HG02943 (cell line): ENCODE measurements at regions not wholly inside any gene's neighbourhood (a gene's known extent, or its start where the extent isn't known, plus 50 kb on each side); places are given as distances from the start of the nearest gene placed in this dataset.
"Not testable (repeated sequence)": the region's sequence is repeated elsewhere in the genome, so short reads cannot be mapped to it uniquely, and the experiment has no call there.

Experiments used
- ATAC-seq: cut with Tn5 transposase; IDR thresholded peaks from one replicate; pipeline ENCODE4 v1.9.1; 2021; ENCODE audit warnings: mild to moderate bottlenecking, low read depth, moderate library complexity; ENCODE audit not compliant: unreplicated experiment

- ATAC-seq, result no peak
Observed at GRCh38 chr6:115467726-115468125, 593.0 kb downstream of the FRK start.

DNA sequence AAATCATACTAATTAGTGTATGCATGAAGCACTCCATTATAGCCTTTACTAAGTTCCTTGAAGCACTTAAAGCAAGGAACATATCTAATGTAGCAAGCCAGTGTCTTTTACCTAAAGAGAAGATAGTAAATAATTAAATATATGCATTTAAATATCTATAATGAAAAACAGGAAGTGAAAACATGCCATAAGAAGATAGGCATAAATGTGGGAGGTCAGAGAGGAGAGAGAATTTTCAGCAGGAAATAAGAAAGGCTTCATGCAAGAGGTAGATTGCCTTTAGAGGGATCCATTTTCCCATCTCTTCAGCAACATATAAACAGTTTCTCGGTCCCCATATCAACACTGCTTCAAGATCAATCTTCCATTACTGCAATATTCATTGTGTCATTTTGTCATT lies 599.8 kb downstream of the FRK start:
- ATAC-seq, result no peak

DNA sequence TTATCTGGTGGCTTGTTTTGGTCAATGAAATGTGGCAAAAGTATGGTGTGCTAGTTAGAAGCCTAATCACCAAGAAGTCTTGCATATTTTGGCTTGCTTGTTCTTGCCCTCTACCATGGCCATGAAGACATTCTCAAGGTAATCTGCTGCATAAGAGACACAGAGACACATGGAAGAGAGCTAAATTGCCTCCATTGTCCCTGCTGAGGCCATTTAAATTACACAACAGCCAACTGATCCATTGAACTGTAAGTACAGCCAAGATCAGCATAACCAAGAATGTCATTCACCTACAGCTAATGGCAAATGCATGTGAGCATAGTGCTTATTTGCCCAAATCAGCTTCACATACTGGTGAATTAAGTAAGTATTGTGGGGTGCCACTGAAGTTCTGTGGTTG lies 603.8 kb downstream of the FRK start:
- no peak for ATAC-seq

GRCh38 chr6:115443825-115444478 lies 616.7 kb downstream of the FRK start:
- no peak for ATAC-seq

- ATAC-seq, result no peak
Observed at GRCh38 chr6:115442323-115442722, 618.4 kb downstream of the FRK start.

- no peak for ATAC-seq
Observed at GRCh38 chr6:115441651-115442050, 619.0 kb downstream of the FRK start.

GRCh38 chr6:115415378-115415777 lies 645.3 kb downstream of the FRK start:
- ATAC-seq, result no peak

- ATAC-seq, result not testable (repeated sequence)
Observed at GRCh38 chr6:115414916-115415315, 645.8 kb downstream of the FRK start.

DNA sequence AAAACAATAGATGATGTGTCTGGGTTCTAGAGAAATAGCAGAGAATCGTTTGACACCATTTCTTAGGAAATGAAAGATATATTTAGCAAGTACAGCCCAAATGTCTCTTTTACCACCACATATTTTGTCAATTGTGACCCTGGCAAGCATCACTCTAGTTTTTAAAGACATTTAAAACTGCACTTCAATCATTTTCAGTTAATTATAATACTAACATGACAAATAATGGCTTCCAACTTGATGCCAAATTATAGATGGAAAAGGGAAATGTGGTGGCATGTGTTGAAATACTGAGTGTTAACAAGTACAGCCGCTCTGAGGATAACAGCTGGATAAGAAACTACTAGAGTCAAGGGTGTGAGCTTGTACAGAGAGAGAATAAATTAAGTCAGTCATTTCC lies 648.9 kb downstream of the FRK start:
- no peak for ATAC-seq

DNA sequence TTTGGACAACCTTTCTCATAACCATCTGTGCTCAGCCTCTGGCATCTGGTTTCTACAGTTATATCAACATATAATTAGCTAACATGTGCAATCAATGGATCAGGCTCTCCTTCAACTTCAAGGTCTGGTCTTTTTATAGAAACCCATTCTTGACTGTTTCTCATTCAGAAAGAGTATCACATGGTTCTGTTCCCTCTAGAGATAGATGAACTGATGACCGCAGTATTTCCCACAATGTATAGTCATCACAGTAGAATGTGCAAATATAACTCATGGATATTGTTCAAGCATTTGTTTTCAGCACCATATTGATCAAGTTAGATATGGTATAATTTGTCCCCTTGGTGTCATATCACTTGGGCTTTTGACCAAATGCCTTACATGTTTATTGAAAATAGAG lies 656.2 kb downstream of the FRK start:
- no peak for ATAC-seq

GRCh38 chr6:115398607-115399006 lies 662.1 kb downstream of the FRK start:
- no peak for ATAC-seq

GRCh38 chr6:115396112-115396906 lies 664.4 kb downstream of the FRK start:
- ATAC-seq, result no peak

DNA sequence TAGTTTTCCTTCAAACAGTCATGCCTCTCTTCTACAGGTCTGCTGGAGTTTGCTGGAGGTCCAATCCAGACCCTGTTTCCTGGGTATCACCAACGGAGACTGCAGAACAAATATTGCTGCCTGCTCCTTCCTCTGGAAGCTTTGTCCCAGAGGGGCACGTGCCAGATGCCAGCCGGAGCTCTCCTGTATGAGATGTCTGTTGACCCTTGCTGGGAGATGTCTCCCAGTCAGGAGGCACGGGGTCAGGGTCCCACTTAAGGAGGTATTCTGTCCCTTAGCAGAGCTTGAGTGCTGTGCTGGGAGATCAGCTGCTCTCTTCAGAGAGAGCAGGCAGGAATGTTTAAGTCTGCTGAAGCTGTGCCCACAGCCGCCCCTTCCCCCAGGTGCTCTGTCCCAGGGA lies 666.9 kb downstream of the FRK start:
- ATAC-seq, result no peak

DNA sequence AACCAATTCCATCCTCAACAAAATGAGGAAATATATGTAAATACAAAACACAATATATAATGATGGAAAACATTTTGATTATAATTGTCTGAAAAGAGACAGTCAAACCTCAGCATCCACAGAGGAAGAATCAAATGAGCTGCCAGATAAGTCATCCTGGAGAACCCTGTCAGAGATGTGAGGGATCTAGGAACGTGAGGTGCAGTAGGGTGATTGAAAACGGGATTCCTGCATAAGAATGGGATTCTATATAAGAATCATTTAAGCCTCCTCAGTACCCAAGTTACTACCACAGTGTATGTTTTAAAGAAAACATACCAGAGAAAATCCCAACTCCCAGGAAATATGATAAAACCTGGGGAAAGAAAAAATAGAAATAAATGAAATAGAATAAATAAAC lies 690.5 kb downstream of the FRK start:
- no peak for ATAC-seq

DNA sequence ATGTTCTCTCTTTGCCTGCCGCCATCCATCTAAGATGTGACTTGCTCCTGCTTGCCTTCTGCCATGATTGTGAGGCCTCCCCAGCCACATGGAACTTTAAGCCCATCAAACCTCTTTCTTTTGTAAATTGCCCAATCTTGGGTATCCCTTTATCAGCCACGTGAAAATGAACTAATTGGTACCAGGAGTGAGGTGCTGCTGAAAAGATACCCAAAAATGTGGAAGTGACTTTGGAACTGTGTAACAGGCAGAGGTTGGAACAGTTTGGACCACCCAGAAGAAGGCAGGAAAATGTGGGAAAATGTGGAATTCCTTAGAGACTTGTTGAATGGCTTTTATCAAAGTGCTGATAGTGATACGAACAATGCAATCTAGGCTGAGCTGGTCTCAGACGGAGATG lies 694.9 kb downstream of the FRK start:
- no peak for ATAC-seq

DNA sequence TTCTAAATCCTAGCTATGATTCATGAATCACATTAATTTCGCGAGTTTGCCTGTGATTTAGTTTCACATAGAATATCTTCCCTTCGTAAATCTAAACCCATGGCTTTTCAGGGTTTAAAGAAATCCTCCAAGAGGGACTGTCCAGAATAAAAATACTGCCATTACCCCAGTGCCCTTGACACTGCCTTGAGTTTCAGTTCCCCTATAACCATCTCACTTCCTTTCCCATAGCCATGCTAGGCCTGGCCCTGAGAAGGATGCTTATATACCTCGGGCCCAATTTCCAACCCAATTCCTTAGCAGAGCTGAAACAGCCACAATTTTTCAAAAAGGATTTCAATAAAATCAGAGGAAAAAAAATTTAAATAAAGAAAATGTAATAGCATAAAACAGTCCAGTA lies 697.3 kb downstream of the FRK start:
- peak; percentile 74 for ATAC-seq

DNA sequence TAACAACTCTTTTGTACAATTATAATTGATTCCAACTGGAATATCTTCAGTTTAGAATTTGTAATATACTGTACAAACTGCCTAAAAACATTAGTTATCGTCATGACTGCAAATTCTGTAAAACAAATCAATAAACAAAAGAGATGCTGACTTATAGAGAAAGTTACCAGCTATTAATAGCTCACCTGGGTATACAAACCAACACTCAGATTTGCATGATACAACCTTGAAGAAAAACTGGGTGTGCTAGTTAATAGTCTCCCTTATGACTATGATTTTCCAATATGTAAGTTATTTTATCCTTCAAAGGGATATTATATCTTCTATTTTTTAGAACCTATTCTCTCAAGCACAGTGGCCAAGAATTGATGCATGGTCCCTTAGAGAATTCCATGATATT lies 698.5 kb downstream of the FRK start:
- ATAC-seq, result no peak

DNA sequence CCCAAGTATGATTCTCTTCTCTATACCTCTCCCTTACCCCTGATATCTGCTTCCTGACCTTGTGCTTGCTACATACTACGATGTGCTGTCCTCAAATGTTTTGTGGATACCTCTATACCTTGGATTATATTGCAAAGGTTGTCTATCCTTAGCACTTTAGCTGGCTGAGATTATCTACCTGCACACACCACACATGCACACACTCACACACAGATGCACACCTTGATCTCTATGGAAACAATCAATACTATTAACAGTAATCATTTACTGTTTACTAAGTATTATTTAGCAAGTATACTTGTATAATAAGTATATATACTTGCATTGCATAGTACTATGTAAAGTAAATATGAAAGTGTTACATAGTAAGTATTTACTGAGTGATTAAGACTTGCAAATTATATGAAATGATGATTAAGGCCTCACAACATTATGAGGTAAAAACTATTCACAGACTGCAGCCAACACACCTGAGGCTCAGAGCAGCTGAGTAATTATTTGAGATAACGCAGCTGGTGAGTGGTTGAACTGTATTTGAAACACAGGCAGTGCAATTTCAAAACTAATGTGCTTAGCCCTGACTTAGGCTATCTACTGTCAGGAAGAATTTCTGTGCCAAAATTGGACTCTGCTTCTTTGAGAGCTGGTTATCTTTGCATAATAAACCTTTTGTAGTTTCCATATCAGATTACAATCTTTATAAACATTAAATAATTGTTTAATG lies 699.9 kb downstream of the FRK start:
- ATAC-seq, result no peak

GRCh38 chr6:115358616-115359015 lies 702.1 kb downstream of the FRK start:
- ATAC-seq, result no peak

- ATAC-seq, result no peak
Observed at GRCh38 chr6:115356371-115356770, 704.3 kb downstream of the FRK start.

- no peak for ATAC-seq
Observed at GRCh38 chr6:115323001-115323400, 737.7 kb downstream of the FRK start.

GRCh38 chr6:115319823-115320222 lies 740.9 kb downstream of the FRK start:
- ATAC-seq, result no peak
